Right renal cortex interstitium (tissue), 3 donors: ENCODE measurements at regions not wholly inside any gene's neighbourhood (a gene's known extent, or its start where the extent isn't known, plus 50 kb on each side); places are given as distances from the start of the nearest gene placed in this dataset.
"Not testable (repeated sequence)": the region's sequence is repeated elsewhere in the genome, so short reads cannot be mapped to it uniquely, and the experiment has no call there.

Experiments used
- DNase-seq, 3 donors: peaks; one replicate each; pipeline ENCODE4 v3.0.0-alpha.2; 2013; ENCODE audit warnings: low read depth in 3 of 3, low spot score in 2 of 3

GRCh38 chr20:48040051-48040450, 254.8 kb upstream of the SULF2 start:
- DNase-seq = no peak

- no peak for DNase-seq
Measured at GRCh38 chr20:48039514-48039913, 254.2 kb upstream of the SULF2 start.

- no peak for DNase-seq
Measured at GRCh38 chr20:48038713-48039112, 253.4 kb upstream of the SULF2 start.

- DNase-seq = not testable (repeated sequence)
Measured at GRCh38 chr20:48037798-48038197, 252.5 kb upstream of the SULF2 start.

- DNase-seq = no peak
Measured at GRCh38 chr20:48035961-48036731, 250.9 kb upstream of the SULF2 start.

- no peak for DNase-seq
Measured at GRCh38 chr20:48034751-48035150, 249.5 kb upstream of the SULF2 start.

GRCh38 chr20:48033005-48033404, 247.7 kb upstream of the SULF2 start:
- DNase-seq = not testable (repeated sequence)

GRCh38 chr20:48031122-48031521, 245.8 kb upstream of the SULF2 start:
- no peak for DNase-seq

GRCh38 chr20:48026981-48027592, 241.8 kb upstream of the SULF2 start:
- DNase-seq = no peak

- no peak for DNase-seq
Measured at GRCh38 chr20:48025661-48026060, 240.4 kb upstream of the SULF2 start.

- DNase-seq = no peak
Measured at GRCh38 chr20:48025051-48025515, 239.8 kb upstream of the SULF2 start.

- no peak for DNase-seq
Measured at GRCh38 chr20:48024539-48024938, 239.3 kb upstream of the SULF2 start.

- not testable (repeated sequence) for DNase-seq
Measured at GRCh38 chr20:48020696-48021095, 235.4 kb upstream of the SULF2 start.

GRCh38 chr20:48019940-48020339, 234.7 kb upstream of the SULF2 start:
- no peak for DNase-seq

- no peak for DNase-seq
Measured at GRCh38 chr20:48019496-48019895, 234.2 kb upstream of the SULF2 start.

- DNase-seq = not testable (repeated sequence)
Measured at GRCh38 chr20:48018851-48019250, 233.6 kb upstream of the SULF2 start.

- DNase-seq = no peak
Measured at GRCh38 chr20:48017992-48018391, 232.7 kb upstream of the SULF2 start.

- DNase-seq = no peak
Measured at GRCh38 chr20:48017509-48017908, 232.2 kb upstream of the SULF2 start.

GRCh38 chr20:48015943-48016723, 230.9 kb upstream of the SULF2 start:
- no peak for DNase-seq

GRCh38 chr20:48015141-48015910, 230.0 kb upstream of the SULF2 start:
- DNase-seq = no peak
